ENCODE measurements at regions not wholly inside any gene's neighbourhood (a gene's known extent, or its start where the extent isn't known, plus 50 kb on each side); places are given as distances from the start of the nearest gene placed in this dataset.

- no peak for DNase-seq (ENCODE audit: extremely low read depth in 1 of 2, low read depth in 1 of 2)
Measured at GRCh38 chr2:19560785-19561184, 202.4 kb upstream of the OSR1 start.

DNA sequence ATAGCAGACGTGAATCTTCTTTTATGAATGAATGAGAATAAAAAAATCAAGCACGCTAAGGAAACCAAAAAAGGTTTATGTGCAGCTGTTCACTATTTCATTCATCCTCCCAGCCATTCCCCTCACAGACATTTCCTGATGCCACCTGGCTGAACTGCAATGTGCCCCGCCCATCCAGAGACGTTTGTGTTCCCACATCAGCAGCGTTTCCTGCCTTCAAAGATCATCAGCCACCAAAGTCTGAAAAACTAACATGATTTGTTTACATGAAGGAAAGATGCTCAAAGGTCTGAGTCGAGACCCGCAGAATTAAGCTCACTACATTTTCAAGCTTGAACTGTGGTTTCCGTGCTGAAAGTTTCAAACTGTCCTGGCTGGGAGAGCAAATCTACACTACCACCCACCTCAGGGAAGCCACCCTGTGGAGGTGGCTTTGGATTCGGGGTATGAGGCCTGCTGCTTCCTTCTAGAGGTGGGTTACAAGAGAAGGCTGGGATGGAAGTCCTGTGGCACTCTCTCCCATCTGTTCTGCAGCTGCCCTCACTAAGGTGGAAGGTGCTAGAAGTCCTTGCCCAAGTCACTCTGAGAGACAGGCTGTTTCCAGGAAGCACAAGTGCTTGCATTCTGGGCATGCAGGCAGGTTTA lies 201.3 kb upstream of the OSR1 start:
- DNase-seq (ENCODE audit: extremely low read depth in 1 of 2, low read depth in 1 of 2): no peak

DNA sequence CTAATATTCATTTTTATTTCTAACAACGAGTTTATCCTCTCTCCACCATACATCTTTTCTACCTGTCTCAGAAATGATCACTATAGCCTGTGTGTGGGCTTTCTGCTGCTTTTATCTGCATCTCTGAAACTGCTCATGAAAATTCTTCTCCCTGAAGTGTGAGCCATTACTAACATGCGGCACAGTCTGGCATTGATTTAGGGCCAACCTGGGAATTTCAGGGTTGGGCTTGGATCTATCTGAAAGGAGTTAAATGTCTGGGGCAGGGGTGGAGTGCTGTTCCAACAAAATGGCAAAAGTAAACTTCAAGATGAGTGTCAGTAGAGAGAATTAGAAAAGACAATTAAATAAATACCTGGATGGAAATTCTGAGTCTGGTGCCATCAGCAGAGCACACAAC lies 198.2 kb upstream of the OSR1 start:
- no peak for DNase-seq (ENCODE audit: extremely low read depth in 1 of 2, low read depth in 1 of 2)

- no peak for DNase-seq (ENCODE audit: extremely low read depth in 1 of 2, low read depth in 1 of 2)
Measured at GRCh38 chr2:19554520-19554919, 196.1 kb upstream of the OSR1 start.

DNA sequence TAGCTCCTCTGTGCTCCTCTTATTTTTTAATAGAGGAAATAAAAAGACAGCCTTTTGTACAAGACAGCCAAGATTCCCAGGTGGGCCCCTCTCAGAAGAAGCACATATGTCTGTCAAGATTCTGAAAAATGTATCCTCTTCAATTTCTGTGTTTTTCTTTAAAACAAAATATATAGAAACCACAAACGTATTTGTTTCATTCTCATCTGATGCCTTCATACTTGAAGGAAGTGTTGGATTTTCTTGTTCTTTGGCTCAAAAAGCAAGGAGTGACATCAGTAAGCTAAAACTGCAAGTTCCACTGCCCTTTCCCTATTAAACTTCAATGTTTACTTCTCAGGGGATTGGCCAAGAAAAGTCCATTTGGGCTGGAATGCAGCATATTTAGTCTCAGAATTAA lies 193.8 kb upstream of the OSR1 start:
- no peak for DNase-seq (ENCODE audit: extremely low read depth in 1 of 2, low read depth in 1 of 2)

GRCh38 chr2:19550750-19551149 lies 192.3 kb upstream of the OSR1 start:
- DNase-seq (ENCODE audit: extremely low read depth in 1 of 2, low read depth in 1 of 2): no peak

DNA sequence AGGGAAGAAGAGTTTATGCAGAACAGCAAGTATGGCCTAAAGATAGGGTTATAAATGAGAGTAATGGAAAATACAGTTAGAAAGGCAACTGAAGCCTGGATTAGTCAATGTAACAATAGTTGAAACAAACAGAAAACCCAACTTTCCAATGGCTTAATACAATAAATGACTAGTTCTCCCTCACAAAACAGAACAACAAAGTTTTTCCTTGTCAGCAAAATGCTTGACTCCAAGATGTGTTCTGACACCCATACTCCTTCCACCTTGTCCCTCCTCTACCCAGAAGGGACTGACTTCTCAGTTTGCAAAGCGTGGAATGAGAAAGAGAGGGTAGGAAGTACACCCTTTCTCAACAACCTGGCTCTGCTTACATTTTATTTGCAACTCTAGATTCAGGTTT lies 191.4 kb upstream of the OSR1 start:
- no peak for DNase-seq (ENCODE audit: extremely low read depth in 1 of 2, low read depth in 1 of 2)

GRCh38 chr2:19548116-19548515 lies 189.7 kb upstream of the OSR1 start:
- no peak for DNase-seq (ENCODE audit: extremely low read depth in 1 of 2, low read depth in 1 of 2)

GRCh38 chr2:19547321-19547720 lies 188.9 kb upstream of the OSR1 start:
- DNase-seq (ENCODE audit: extremely low read depth in 1 of 2, low read depth in 1 of 2): no peak

DNA sequence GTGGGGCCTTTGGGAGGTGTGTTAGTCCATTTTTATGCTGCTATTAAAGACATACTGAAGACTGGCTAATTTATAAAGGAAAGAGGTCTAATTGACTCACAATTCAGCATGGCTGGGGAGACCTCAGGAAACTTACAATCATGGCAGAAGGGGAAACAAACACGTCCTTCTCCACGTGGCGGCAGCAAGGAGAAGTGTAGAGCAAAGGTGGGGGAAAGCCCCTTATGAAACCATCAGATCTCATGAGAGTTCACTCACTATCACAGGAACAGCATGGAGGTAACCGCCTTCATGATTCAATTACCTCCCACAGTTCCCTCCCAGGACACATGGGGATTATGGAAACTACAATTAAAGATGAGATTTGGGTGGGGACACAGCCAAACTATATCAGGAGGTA lies 187.1 kb upstream of the OSR1 start:
- DNase-seq (ENCODE audit: extremely low read depth in 1 of 2, low read depth in 1 of 2): no peak

DNA sequence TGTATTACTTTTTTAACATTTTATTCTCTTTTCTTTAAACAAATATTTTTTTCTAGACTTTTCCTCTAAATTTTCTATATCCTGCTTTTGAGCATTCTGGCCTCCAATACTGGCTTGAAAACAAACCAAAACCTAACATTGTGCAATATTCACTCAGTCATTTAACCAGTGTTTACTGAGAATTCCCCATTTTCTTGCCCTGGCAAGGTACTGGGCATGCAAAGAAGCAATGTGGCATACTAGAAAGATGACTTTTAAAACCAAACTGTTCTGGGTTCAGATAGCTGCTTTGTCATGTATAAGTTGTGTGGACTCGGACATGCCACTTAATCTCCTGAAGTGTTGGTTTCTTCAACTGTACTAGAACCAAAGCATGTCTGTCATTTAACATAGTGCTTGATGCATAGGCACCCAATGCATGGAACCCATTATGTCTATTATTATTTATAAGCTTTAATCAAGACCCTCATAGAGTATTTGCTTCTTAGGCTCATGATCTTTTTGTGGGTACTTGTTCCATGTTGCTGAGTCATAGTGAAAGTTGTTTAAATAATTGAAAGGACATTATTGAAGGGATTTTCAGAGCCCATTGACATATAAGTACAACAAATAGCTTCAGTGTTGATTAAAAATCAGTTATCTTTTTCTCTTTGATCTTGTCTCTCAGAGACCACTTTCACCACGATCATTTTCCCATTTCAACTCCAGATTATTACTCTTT lies 185.4 kb upstream of the OSR1 start:
- no peak for DNase-seq (ENCODE audit: extremely low read depth in 1 of 2, low read depth in 1 of 2)

DNA sequence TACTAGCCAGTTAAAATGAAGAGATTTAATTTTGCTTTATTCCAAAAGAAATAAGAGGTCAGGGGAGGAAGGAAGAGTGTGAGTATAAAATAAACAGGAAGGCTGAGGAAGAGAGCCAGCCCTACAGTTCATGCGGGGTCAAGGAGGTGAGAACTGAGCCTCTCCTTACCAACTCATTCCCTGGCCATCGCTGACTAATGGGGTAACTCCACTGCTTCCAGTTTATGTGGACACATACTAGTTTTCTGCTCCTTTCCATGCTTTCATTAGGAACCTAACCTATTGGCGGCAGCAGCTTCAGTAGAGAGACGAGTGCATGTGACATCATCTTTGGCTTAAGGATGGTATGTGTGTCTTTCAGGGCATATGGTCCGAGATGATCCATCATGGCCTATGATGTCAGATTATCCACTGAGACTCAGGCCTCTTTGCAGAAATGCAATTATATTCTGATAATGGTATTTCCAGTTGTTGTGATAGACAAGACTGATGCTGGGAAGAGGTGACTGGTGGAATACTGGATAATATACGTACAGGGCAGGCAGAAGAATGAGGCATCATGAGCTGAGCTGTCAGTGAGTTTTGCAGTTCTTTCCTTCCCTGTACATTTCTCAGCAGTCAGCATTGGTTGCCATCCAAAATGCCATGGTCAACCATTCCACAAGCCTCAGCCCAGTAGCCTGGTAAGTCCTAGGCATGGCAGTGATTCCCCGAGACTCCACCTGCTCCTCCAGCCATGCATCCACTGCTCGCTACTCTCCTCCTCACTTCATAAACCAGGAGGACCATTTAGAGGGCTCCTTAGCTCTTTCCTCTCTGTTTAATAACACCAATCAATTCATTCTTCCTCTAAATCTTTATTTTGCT lies 184.6 kb upstream of the OSR1 start:
- DNase-seq (ENCODE audit: extremely low read depth in 1 of 2, low read depth in 1 of 2): no peak

DNA sequence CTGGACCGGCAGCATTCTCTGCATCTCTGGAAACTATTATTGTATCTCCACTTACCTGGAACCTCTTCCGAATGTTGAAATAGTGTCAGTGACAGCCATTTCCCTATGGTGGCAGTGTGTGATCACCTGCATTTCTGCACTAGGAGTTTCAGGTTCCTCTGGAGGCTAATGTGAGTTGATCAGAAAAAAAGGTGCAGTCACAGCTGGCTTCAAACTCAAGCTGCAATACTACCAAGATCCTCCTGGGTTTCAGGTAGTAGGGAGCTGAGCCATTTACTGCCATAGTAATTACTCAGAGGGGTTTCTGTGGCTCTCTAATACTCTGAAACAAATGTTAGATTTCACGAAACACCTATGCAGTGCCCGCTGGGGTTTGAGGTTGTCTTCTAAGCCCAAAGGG lies 183.5 kb upstream of the OSR1 start:
- no peak for DNase-seq (ENCODE audit: extremely low read depth in 1 of 2, low read depth in 1 of 2)

DNA sequence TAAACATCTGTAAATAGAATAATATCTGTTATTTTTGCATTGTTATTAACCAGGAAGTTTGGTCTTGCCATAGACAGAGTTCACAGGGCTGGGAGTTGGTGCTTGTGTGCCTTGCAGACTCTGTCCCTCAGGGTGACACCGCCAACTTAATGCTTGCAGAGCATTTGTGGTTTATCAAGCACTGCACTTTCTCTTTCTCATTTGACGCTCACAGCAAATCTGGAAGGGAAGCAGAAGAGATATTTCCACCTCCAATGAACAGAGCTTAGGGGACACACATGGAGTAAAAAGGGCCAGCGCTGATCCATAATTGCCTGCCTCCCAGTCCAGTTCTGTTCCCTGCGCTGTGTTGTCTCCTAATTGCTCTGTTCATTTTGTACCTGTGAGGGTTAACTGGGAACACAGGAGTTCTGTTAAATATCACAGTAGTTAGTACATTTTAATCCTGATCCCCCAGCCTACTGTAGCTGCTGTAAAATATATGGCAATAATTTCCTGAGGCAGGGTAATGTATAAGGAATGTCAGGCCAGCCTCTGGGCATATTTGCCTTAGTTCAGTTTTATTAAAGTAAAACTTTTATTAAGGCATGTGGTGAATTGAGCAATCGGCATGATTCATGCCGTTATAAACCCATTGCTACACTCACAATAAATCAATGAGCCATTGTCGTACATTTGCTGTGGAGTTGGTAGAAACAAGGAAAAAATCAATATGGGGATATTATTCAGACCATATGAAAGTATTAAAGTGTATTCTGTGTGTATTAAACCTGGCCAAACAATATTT lies 182.5 kb upstream of the OSR1 start:
- DNase-seq (ENCODE audit: extremely low read depth in 1 of 2, low read depth in 1 of 2): no peak

DNA sequence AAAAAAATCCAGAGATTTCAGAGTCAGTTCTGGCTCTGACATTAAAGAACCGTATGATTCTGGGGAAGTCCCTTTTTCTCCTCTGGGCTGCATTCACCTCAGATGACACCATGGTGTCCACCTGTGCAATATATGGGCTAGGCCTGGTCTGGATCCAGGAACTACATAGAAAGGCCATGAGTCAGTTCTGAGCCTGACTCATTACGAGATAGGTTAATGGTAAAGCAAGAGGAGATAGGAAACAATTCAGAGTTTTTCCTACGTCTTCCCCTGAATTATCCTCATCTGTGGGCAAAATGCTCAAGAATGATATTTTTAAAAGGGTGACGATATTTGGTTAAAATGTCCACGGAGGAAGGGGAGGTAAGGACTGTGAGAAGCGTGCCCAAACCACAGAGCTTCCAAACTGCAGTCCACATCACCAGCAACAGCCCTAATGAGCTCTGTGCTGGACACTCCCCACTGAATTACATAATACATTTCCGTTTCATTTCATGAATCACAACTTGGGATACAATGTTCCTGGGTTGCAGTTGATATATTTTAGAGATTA lies 180.1 kb upstream of the OSR1 start:
- no peak for DNase-seq (ENCODE audit: extremely low read depth in 1 of 2, low read depth in 1 of 2)

DNA sequence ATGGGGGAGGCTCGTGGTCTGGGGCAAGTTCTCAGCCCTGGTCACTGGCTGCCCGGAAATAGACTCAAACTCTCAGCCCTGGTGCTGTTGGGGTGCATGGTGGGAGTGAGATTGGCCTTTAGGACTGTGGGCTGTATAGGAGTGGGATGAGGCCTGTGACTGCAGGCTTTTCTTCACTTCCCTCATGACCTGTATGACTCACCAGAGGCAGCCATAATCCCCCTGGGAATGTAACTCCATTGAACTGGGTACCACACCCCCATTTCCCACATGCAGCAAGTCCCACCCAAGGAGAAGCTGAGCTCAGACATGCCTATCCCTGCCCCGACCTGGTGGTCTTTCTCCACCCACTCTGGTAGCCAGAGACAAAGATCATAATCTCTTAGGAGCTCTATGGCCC lies 177.7 kb upstream of the OSR1 start:
- DNase-seq (ENCODE audit: extremely low read depth in 1 of 2, low read depth in 1 of 2): no peak

GRCh38 chr2:19532547-19533196 lies 174.2 kb upstream of the OSR1 start:
- DNase-seq (ENCODE audit: extremely low read depth in 1 of 2, low read depth in 1 of 2): no peak

- no peak for DNase-seq (ENCODE audit: extremely low read depth in 1 of 2, low read depth in 1 of 2)
Measured at GRCh38 chr2:19529677-19530076, 171.3 kb upstream of the OSR1 start.

- no peak for DNase-seq (ENCODE audit: extremely low read depth in 1 of 2, low read depth in 1 of 2)
Measured at GRCh38 chr2:19527771-19528170, 169.3 kb upstream of the OSR1 start.

DNA sequence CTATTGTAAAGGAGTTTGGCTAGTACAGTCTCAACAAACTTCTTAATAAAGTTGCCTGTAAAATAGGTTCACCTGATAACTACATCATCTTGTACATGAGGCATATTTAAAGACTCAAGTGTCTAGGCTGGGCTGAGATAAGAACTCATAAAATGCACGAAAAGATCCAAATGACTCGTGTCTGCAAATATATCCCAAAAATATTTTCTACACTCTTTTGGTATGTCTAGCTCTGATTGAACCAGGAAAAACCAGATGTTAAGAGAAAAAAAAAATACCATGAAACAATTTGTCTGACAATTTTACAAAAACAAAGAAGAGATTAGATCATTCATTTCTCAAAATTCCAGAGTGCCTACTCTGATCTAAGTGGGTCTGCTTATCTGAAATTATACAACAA lies 166.9 kb upstream of the OSR1 start:
- no peak for DNase-seq (ENCODE audit: extremely low read depth in 1 of 2, low read depth in 1 of 2)

Data from stimulated activated CD8-positive, alpha-beta memory T cell treated with anti-CD3 and anti-CD28 coated beads, Interleukin-7, amount 100 ng/mL, for 48 hours (primary cell).